ENCODE measurements at regions not wholly inside any gene's neighbourhood (a gene's known extent, or its start where the extent isn't known, plus 50 kb on each side); places are given as distances from the start of the nearest gene placed in this dataset.

GRCh38 chr3:43783987-43784639 lies 93.4 kb downstream of the ABHD5 start:
- DNase-seq = no peak

- DNase-seq = no peak
Measured at GRCh38 chr3:43784640-43785011, 93.9 kb downstream of the ABHD5 start.

DNA sequence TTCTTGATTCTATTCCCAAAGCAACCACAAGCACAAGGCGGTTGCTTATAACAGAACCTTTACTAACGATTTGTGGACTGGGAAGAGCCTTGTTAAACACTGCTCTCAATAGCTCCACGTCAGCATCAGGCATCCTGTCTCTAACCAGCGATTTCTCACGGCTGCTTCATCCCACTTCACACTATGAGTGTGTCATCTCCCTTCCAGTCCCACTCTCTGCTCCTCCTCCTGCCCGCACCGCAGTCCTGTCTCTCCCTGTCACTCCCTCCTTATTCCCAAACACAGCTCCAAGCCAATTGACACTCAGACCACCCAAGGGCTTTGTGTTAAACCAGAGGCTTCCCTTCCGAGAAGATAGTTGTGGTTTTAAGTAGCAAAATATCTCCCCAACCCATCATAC lies 94.8 kb downstream of the ABHD5 start:
- no peak for DNase-seq

GRCh38 chr3:43786102-43786501 lies 95.4 kb downstream of the ABHD5 start:
- DNase-seq = no peak

DNA sequence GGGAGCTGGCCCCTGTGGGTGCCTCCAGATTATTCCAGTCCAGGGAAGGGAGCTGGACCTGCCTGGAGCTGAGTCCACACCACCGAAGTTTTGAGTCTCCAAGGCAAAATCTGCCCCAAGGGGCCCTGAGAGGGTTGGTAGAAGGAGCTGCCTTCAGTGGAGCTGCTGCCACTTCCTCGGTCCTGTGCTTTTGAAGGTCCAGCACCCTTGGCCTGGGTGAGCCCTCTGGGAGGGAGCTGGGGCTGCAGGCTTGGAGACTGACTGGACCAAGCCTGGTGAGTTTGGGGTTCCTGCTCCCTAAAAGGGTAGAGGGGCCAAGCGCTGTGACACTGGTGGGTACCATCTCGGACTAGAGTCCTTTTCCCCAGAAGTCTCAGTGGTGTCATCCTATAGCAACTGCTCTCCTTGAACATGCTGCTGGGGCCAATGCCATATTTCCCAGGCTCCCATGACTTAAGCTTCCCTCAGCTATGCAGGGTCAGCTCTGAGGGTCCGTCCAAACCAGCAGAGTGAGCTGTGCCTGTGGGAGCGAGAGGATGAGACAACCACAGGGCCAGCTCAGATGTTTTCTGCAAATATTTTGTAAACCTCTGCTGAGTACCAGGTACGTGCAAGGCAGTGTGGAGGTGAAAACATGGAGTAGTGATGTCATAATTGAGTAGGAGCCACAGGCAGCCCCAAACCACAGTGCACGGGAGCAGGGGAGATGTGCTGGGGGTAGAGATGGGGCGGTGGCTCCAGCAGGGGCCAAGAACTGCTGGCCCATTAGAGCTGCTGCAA lies 96.0 kb downstream of the ABHD5 start:
- DNase-seq = no peak

- DNase-seq = no peak
Measured at GRCh38 chr3:43787330-43787729, 96.6 kb downstream of the ABHD5 start.

- DNase-seq = no peak
Measured at GRCh38 chr3:43789028-43789427, 98.3 kb downstream of the ABHD5 start.

DNA sequence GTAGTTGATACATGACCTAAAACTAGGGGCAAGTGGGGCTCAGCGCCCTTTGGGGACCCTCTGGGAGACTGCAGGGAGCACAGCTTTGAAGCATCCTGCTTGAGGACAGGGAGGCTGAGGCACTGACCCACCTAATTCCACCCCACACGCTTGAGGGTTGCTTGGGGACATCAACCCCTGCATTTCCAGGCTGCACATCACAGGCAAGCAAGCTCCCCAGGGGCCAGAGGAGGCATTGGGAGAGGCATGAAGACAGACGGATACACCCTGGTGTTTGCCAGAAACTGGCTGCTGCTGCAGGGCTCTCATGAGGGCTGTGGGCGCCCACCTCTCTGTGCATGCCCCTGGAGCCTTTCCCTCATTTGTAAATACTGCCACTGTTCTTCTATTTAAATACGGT lies 99.3 kb downstream of the ABHD5 start:
- no peak for DNase-seq

DNA sequence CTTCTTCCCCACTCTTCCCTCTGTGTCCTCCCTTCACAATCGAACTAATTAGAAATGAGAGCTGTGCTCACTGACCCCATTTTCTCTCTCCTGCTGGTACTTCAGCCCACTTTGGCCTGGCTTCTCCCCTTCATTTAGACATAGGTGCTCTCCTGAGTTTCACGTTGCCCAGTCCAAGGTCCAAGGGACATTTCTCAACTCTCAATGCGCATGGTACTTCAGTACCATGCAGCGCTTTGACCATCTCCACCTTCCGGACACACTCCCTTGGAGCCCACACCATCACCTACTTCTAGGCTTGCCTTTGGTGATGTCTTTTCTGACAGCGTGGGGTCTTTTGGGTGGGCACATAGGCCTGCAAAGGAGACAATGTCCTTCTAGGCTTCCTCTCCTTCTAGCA lies 99.7 kb downstream of the ABHD5 start:
- DNase-seq = no peak

DNA sequence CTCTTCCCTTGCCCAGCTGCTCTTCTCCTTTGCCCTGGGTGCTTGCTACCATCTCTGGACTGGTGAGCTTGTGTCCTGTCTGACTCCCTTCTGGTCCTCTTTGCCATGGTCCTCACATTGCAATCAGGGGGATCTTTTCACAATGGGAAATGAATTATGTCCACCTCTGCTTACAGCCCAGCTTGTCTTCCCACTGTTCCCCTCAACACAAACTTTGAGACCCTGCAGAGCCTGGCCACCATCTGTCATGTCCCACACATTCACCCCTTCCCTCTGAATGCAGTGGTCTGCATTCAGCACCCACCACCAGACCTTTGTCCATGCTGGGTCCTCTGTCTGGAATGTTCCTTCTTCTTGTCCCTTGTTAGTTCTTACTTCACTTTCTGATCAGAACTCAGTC lies 100.5 kb downstream of the ABHD5 start:
- DNase-seq = no peak

DNA sequence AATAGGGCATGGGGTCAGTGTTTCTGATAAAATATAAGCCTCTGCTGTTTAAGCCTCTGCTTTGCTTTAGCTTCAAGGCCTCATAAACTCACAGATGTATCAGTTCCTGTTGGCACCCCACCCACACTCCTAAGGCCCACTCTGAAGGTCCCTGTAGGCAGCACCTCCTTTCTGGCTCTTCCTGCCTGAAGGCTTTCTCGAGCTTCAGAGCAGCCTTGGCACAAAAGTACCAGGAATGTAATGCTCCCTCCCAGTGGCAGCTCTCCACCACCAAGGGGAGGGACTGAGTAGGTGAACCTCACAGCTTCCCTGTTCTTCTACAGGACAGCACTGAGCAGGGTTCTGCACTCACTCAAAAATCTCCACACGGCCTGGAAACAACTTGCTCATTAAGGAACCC lies 102.2 kb downstream of the ABHD5 start:
- no peak for DNase-seq

DNA sequence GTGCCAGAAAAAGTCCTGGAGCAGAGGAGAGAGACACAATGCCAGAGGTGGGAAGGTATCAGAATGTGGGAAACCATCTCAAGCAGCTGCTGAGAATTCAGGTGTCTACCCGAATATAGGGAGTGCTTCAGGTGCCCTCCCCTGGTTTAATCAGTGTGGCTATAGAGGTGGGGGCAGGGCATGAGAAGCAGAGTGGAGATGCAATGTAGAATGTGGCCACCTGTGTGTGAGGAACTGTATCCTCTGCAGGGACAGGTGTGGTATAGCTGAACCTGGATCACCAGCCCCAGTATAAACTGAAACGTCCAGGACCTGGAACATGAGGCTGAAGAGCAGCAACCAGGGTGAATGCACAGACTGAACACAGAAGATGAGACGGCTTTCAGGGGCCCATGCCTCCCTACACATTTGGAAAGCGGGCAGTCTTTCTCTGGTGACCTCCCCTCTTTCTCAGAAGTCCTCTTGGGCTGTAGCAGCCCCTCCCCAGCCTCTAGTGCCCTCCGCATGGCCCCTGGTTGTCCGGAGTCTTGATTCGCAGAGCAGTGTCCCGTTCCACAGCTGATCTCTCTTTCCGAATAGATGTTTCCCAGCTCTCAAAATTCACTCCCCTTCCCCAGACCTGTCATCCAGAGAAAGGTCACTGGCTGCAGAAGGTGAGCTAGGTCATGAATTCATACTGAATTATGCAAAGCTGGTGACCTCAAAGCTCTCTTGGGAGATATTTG lies 103.1 kb downstream of the ABHD5 start:
- DNase-seq = no peak

DNA sequence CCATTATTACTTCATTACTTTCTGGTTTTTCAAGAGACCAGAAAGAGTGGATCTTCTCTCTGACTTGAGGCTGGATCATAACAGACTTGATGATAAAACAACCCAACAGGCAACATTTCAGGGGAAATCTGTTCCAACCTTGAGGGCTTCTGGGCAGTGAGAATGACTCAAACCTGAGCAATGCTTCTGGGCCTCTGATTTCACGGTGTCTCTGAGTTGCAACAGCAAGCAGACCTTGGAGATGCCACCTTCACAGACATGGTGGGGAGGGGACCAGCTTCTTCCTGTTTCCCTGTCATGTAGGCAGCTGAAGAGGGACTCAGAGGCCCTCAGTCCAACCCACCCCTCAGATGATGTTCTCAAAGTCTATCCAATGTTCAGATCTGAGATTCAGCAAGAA lies 104.0 kb downstream of the ABHD5 start:
- DNase-seq = no peak

DNA sequence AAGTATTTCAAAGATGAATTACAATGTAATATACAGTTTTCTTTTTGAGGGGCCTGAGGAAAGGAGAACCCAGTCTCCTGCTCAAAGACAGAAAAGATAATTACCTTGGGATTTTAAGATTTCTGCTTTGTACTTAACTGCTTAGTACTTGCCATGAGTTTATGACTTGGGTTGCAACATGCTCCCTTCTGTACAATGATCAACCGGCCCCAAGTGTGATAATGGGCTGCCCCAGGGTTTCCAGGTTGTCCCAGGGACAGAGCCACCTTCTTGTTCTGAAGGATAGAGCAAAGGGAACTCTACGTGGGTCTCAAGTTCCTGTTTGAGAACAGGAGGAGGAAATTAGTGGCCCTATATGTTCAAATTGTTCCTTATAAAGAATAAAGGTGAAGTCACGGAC lies 104.8 kb downstream of the ABHD5 start:
- DNase-seq = no peak

- no peak for DNase-seq
Measured at GRCh38 chr3:43796041-43796596, 105.4 kb downstream of the ABHD5 start.

DNA sequence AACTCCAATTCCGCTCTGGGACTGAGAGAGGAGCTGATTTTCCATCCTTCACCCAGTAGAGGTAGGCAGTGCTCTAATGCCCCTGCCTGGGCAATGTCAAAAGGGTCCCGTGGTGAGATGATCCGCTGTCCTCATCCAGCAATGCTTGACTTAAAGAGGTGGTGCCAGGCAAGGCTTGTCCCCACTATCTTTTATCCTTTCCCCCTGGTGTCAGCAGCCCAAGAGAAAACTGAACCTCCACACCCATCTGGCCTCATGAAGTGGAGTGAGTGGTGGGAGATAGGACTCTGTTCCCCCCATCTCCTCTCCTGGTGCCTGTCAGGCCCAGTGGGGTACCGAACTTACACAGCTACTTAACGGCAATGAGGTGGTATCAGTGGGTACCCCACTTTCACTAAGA lies 107.1 kb downstream of the ABHD5 start:
- no peak for DNase-seq

- no peak for DNase-seq
Measured at GRCh38 chr3:43810797-43811196, 120.1 kb downstream of the ABHD5 start.

DNA sequence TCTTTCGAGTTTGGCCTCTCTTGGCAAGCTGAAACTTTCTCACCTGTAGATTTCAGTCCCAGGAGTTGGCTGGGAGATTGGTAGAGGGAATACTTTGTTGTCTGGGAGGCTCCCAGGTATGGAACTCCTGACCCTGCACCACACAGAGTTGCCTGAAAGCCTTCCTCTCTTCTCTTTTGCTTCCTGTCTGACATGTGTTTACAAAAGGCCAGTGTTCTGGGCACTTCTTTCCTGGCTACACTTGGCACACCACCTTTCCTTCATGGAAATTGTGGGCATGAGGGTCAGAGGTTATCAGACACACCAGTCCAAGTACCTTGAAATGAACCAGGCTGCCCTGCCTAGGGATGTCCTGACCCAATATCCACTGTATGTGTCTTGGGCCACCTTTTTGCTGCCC lies 123.7 kb downstream of the ABHD5 start:
- no peak for DNase-seq

DNA sequence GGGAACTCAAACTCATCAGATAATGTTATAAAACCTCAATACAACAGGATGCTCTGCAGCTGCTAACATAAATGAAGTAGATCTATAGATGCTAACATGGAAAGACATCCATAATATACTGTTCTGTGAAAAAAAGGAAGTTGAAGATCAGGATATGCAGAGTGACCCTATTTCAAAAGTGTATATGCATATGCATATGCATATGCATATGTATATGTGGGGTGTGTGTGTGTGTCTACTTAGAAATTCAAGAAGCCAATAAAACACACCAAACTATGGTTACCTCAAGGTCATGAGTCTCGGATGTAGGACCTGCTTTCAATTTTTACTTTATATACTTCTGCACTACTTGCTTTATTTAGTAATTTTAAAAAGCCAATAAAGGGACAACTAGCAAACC lies 125.6 kb downstream of the ABHD5 start:
- no peak for DNase-seq

DNA sequence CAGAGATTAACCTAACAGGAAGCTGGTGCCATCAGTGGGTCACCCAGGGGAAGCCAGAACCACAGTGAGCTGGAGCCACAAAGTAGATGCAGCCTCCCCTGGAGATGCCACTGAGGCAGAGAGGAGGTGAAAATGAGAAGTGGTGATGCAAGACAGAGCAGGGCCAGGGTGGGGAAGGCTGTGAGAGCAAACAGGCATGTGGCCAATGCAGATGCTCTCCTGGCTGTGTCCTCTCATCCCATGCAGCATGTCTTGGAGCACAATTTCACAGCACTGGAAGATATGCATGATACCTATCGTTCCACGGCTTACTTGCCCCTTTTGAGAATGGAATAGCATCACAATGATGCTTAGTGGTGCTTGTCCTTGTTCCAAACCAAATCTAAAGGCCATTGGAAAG lies 126.3 kb downstream of the ABHD5 start:
- DNase-seq = no peak

GRCh38 chr3:43817825-43818224 lies 127.1 kb downstream of the ABHD5 start:
- no peak for DNase-seq

- no peak for DNase-seq
Measured at GRCh38 chr3:43818229-43818628, 127.5 kb downstream of the ABHD5 start.

GRCh38 chr3:43838009-43838758 lies 147.4 kb downstream of the ABHD5 start:
- no peak for DNase-seq
